Karpas-422 (cell line): ENCODE measurements at regions not wholly inside any gene's neighbourhood (a gene's known extent, or its start where the extent isn't known, plus 50 kb on each side); places are given as distances from the start of the nearest gene placed in this dataset.
A peak's percentile ranks its signal among the peaks of the same experiment; 100 is the strongest.

Source experiments
- DNase-seq: peaks from one replicate; pipeline ENCODE4 v3.0.0-alpha.2; 2015
- H2AFZ ChIP-seq: fragments of 200-600 bp; sonication (generic); 2 replicates; pipeline ENCODE4 v1.6.1; 2014; ENCODE audit warnings: antibody characterized with exemption, low read length, mixed read lengths
- H3K27ac ChIP-seq: fragments of 200-600 bp; sonication (generic); 2 replicates; pipeline ENCODE4 v1.5.1; 2014; ENCODE audit warnings: mild to moderate bottlenecking, low read length, moderate library complexity
- H3K27me3 ChIP-seq: fragments of 200-600 bp; sonication (generic); 2 replicates; pipeline ENCODE4 v1.6.1; 2014; ENCODE audit warnings: low read length, mixed read lengths
- H3K36me3 ChIP-seq: fragments of 200-600 bp; sonication (generic); 2 replicates; pipeline ENCODE4 v1.6.1; 2014; ENCODE audit warnings: low read length, mixed read lengths; ENCODE audit not compliant: insufficient read depth
- H3K4me1 ChIP-seq: fragments of 200-600 bp; sonication (generic); 2 replicates; pipeline ENCODE4 v1.6.1; 2014; ENCODE audit warnings: mild to moderate bottlenecking, low read length, mixed read lengths
- H3K4me2 ChIP-seq: fragments of 200-600 bp; sonication (generic); 2 replicates; pipeline ENCODE4 v1.6.1; 2014; ENCODE audit warnings: low read length, low read depth, mild to moderate bottlenecking; ENCODE audit not compliant: poor library complexity, severe bottlenecking
- H3K4me3 ChIP-seq: fragments of 200-600 bp; sonication (generic); 2 replicates; pipeline ENCODE4 v1.5.1; 2014; ENCODE audit warnings: mild to moderate bottlenecking, antibody characterized with exemption, low read length, mixed read lengths
- H3K79me2 ChIP-seq: fragments of 200-600 bp; sonication (generic); 2 replicates; pipeline ENCODE4 v1.6.1; 2014; ENCODE audit warnings: mild to moderate bottlenecking, low read length, mixed read lengths
- H3K9ac ChIP-seq: fragments of 200-600 bp; sonication (generic); 2 replicates; pipeline ENCODE4 v1.6.0; 2014; ENCODE audit warnings: low read length
- H3K9me2 ChIP-seq: fragments of 200-600 bp; sonication (generic), shearing (Covaris generic); replicated peaks from 2 replicates; pipeline ENCODE4 v1.6.0; 2014; ENCODE audit warnings: mild to moderate bottlenecking, low read length, moderate library complexity; ENCODE audit not compliant: insufficient read depth
- H3K9me3 ChIP-seq: fragments of 300-700, 200-600 bp; sonication (generic); 2 replicates; pipeline ENCODE4 v1.6.1; 2014; ENCODE audit warnings: low read length, mixed read lengths
- H4K20me1 ChIP-seq: fragments of 200-600 bp; sonication (generic); 2 replicates; pipeline ENCODE4 v1.6.1; 2014; ENCODE audit warnings: mild to moderate bottlenecking, antibody characterized with exemption, low read length, low read depth; ENCODE audit not compliant: insufficient read depth

GRCh38 chr3:78004571-78004970 lies 964.7 kb downstream of the ROBO2 start:
- no peaks in the 10 kb centered on the region for H3K9me3 ChIP-seq
- H2AFZ ChIP-seq = peak overlapping the region; percentile 75; the same call in 1 of the 2 replicates
- H3K4me1 ChIP-seq = peaks cover 7% of the 10 kb centered on the region
- H3K9me2 ChIP-seq = no peaks in the 10 kb centered on the region; the same call in 1 of the 2 replicates
- no peak overlapping the region for H3K4me3 ChIP-seq
- H3K4me2 ChIP-seq = no peak overlapping the region
- no peak for DNase-seq
- H3K9ac ChIP-seq = no peak overlapping the region
- H4K20me1 ChIP-seq = no peaks in the 10 kb centered on the region
- H3K27ac ChIP-seq = no peak overlapping the region
- no peaks in the 10 kb centered on the region for H3K79me2 ChIP-seq
- H3K36me3 ChIP-seq = no peaks in the 10 kb centered on the region
- no peaks in the 10 kb centered on the region for H3K27me3 ChIP-seq

- H3K4me1 ChIP-seq = no peaks in the 10 kb centered on the region
- H3K79me2 ChIP-seq = no peaks in the 10 kb centered on the region
- H3K27ac ChIP-seq = no peak overlapping the region
- H4K20me1 ChIP-seq = no peaks in the 10 kb centered on the region
- no peak overlapping the region for H3K9ac ChIP-seq
- no peak overlapping the region for H3K4me2 ChIP-seq
- no peaks in the 10 kb centered on the region for H3K9me2 ChIP-seq
- H3K36me3 ChIP-seq = no peaks in the 10 kb centered on the region
- no peak for DNase-seq
- H2AFZ ChIP-seq = peak overlapping the region; percentile 10; the same call in 1 of the 2 replicates
- H3K9me3 ChIP-seq = no peaks in the 10 kb centered on the region
- H3K4me3 ChIP-seq = no peak overlapping the region
- H3K27me3 ChIP-seq = no peaks in the 10 kb centered on the region
Measured at GRCh38 chr3:78013653-78014052, 973.8 kb downstream of the ROBO2 start.

- Histone ChIP-seq H3K79me2 (no peaks in the 10 kb centered on the region), H3K4me1 (no peaks in the 10 kb centered on the region), H3K4me2 (no peak overlapping the region), H3K4me3 (no peak overlapping the region), H2AFZ (peak overlapping the region; percentile 23; the same call in 1 of the 2 replicates), H4K20me1 (no peaks in the 10 kb centered on the region), H3K9me2 (no peaks in the 10 kb centered on the region), H3K36me3 (no peaks in the 10 kb centered on the region), H3K27ac (no peak overlapping the region), H3K9me3 (no peaks in the 10 kb centered on the region), H3K9ac (no peak overlapping the region), H3K27me3 (no peaks in the 10 kb centered on the region)
- DNase-seq = no peak
Measured at GRCh38 chr3:78015856-78016255, 976.0 kb downstream of the ROBO2 start.

- H2AFZ ChIP-seq = no peak overlapping the region
- no peak overlapping the region for H3K4me3 ChIP-seq
- no peak overlapping the region for H3K27ac ChIP-seq
- no peaks in the 10 kb centered on the region for H4K20me1 ChIP-seq
- H3K9me3 ChIP-seq = no peaks in the 10 kb centered on the region
- DNase-seq = no peak
- H3K4me2 ChIP-seq = no peak overlapping the region
- no peaks in the 10 kb centered on the region for H3K9me2 ChIP-seq
- no peaks in the 10 kb centered on the region for H3K27me3 ChIP-seq
- no peaks in the 10 kb centered on the region for H3K36me3 ChIP-seq
- peaks cover 8% of the 10 kb centered on the region for H3K4me1 ChIP-seq
- H3K9ac ChIP-seq = no peak overlapping the region
- H3K79me2 ChIP-seq = no peaks in the 10 kb centered on the region
Measured at GRCh38 chr3:78021710-78022109, 981.8 kb downstream of the ROBO2 start.

- Histone ChIP-seq H3K79me2 (no peaks in the 10 kb centered on the region), H3K4me2 (no peak overlapping the region), H3K27ac (no peak overlapping the region), H3K36me3 (no peaks in the 10 kb centered on the region), H3K9me3 (no peaks in the 10 kb centered on the region), H3K9me2 (no peaks in the 10 kb centered on the region), H3K4me1 (peaks cover 8% of the 10 kb centered on the region), H3K9ac (no peak overlapping the region), H3K4me3 (no peak overlapping the region), H4K20me1 (no peaks in the 10 kb centered on the region), H2AFZ (no peak overlapping the region; the same call in 1 of the 2 replicates), H3K27me3 (no peaks in the 10 kb centered on the region)
- DNase-seq = no peak
Measured at GRCh38 chr3:78022232-78022631, 982.3 kb downstream of the ROBO2 start.

GRCh38 chr3:78023257-78023656 lies 983.4 kb downstream of the ROBO2 start:
- Histone ChIP-seq H4K20me1 (no peaks in the 10 kb centered on the region), H3K4me3 (no peak overlapping the region), H3K36me3 (no peaks in the 10 kb centered on the region), H3K79me2 (no peaks in the 10 kb centered on the region), H3K27ac (no peak overlapping the region), H3K9me2 (no peaks in the 10 kb centered on the region), H3K9me3 (no peaks in the 10 kb centered on the region), H2AFZ (0 out of 2 replicates have a peak overlapping the region, but pooled peaks have one; percentile 72), H3K27me3 (no peaks in the 10 kb centered on the region), H3K4me2 (no peak overlapping the region), H3K9ac (no peak overlapping the region), H3K4me1 (peaks cover 8% of the 10 kb centered on the region)
- DNase-seq = no peak

GRCh38 chr3:78025916-78026315 lies 986.0 kb downstream of the ROBO2 start:
- peak; percentile 56 for DNase-seq
- Histone ChIP-seq H2AFZ (peak overlapping the region; percentile 87), H3K4me2 (no peak overlapping the region), H3K9ac (no peak overlapping the region), H3K9me3 (no peaks in the 10 kb centered on the region; the same call in 1 of the 2 replicates), H3K9me2 (no peaks in the 10 kb centered on the region), H3K36me3 (no peaks in the 10 kb centered on the region), H3K4me3 (no peak overlapping the region), H4K20me1 (no peaks in the 10 kb centered on the region), H3K4me1 (peaks cover 8% of the 10 kb centered on the region), H3K79me2 (no peaks in the 10 kb centered on the region), H3K27me3 (no peaks in the 10 kb centered on the region), H3K27ac (0 out of 2 replicates have a peak overlapping the region, but pooled peaks have one; percentile 19)

- H3K4me3 ChIP-seq = no peak overlapping the region
- peak; percentile 48 for DNase-seq
- H3K4me2 ChIP-seq = no peak overlapping the region
- H3K36me3 ChIP-seq = no peaks in the 10 kb centered on the region
- no peaks in the 10 kb centered on the region for H4K20me1 ChIP-seq
- no peak overlapping the region for H3K9ac ChIP-seq
- no peaks in the 10 kb centered on the region for H3K79me2 ChIP-seq
- 0 out of 2 replicates have a peak overlapping the region, but pooled peaks have one; percentile 19 for H3K27ac ChIP-seq
- no peaks in the 10 kb centered on the region; the same call in 1 of the 2 replicates for H3K9me3 ChIP-seq
- no peaks in the 10 kb centered on the region for H3K27me3 ChIP-seq
- H3K4me1 ChIP-seq = peaks cover 8% of the 10 kb centered on the region
- H2AFZ ChIP-seq = peak overlapping the region; percentile 87
- no peaks in the 10 kb centered on the region for H3K9me2 ChIP-seq
Measured at GRCh38 chr3:78026318-78026828, 986.5 kb downstream of the ROBO2 start.
